IPS DF 19.7 (cell line): ENCODE measurements at regions not wholly inside any gene's neighbourhood (a gene's known extent, or its start where the extent isn't known, plus 50 kb on each side); places are given as distances from the start of the nearest gene placed in this dataset.
"Not testable (repeated sequence)": the region's sequence is repeated elsewhere in the genome, so short reads cannot be mapped to it uniquely, and the experiment has no call there.

Experiments
- DNase-seq: peaks from one replicate; pipeline ENCODE4 v3.0.0-alpha.2; 2013; ENCODE audit warnings: low read depth, low spot score

GRCh38 chr2:189231719-189232323, 52.3 kb upstream of the COL5A2 start:
- no peak for DNase-seq

DNA sequence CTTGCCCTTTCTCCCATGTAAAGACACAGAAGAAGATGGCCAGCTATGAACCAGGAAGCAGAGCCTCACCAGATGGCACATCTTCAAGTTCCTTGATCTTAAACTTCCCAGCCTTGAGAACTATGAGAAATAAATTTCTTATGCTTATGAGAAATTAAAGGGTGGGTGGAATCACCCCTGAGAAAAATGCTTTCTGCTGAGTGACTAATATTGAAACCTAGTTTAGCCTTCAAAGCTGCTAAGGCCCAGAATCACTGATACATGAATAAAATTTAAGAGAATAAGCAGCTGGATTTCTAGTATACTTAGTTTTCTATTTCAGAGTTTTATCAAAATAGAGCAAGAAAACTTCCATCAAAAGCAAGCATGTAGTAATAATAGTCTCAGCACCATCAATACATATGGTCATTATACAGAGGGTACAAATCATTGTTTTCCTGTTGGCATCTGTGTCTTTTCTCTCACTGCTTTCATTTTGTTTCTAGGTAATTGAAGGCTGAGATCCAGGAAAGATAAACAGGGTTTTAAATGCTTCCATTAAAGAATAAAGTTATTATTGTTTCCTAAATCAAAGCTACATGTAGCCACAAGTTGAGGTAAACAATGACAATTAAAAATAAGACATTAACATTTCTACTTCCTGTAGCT, 53.3 kb upstream of the COL5A2 start:
- no peak for DNase-seq

DNA sequence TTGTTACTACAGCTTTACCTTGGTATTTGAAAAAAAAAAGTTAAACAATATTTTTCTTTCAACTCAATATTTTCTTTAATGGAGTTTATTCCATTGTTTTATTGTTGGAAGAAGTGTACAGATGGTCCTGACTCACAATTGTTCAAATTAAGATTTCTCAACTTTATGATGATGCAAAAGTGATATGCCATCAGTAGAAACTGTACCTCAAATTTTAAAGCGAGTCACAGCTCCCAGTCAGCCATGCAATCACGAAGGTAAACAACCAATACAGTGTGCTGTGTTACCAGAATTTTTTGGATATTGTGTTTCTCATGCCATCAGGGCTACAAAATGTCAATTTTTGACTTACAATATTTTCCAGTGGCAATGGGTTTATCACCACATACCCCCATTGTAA, 54.0 kb upstream of the COL5A2 start:
- DNase-seq = no peak

DNA sequence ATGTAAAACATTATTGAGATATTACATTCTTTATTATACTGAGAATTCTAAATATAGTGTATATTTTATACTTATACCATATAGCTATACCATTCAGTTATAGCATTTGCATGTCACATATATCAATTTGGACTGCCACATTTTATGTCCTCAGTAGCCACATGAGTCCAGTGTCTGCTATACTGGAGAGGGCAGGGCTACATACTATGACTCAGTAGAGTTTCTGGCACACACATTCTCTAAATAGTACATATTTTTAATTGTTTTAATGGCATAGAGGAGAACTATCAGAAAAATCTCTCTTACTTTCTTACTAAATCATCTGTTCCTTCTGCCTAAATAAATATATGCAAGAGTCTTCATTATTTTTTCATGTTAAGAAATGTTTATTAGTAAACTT, 55.4 kb upstream of the COL5A2 start:
- no peak for DNase-seq

DNA sequence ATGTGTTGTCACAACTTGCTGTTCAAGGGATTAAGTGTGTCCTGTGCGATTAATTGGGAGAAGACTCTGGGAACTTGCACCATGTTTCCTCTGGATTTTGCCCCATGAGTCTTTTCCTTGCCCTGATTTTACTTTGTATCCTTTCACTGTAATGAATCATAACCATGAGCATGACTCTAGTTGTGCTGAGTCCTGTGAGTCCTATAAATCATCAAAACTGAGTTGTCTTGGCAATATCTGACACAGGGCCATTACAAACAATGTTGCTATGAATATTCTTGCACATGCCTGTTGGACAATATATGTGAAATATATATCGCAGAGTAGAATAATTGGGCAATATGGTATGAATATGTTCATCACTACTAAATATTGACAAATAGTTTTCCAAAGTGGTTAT, 56.5 kb upstream of the COL5A2 start:
- DNase-seq = no peak

- no peak for DNase-seq
Observed at GRCh38 chr2:189238903-189239302, 59.3 kb upstream of the COL5A2 start.

GRCh38 chr2:189243843-189244242, 64.3 kb upstream of the COL5A2 start:
- DNase-seq = not testable (repeated sequence)

- DNase-seq = no peak
Observed at GRCh38 chr2:189247276-189247675, 67.7 kb upstream of the COL5A2 start.

GRCh38 chr2:189248141-189248540, 68.6 kb upstream of the COL5A2 start:
- DNase-seq = no peak

DNA sequence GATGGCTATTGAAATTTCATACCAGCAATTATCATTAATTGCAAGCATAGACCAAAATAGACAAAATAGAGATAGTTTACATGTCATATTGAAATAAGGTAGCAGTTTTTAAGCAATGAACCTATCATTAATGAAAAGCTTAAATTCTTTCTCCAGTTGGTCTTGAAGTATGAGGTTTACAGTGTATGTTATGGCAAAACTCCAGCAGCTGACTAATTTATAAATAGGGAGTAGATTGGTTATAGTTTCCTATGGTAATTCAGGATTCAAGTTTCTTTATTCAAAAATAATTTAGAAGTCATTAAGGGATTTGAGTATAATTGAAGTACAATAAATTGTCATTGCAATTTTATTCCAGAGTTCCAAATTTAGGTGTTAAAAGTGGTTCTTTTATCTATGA, 69.6 kb upstream of the COL5A2 start:
- DNase-seq = no peak

DNA sequence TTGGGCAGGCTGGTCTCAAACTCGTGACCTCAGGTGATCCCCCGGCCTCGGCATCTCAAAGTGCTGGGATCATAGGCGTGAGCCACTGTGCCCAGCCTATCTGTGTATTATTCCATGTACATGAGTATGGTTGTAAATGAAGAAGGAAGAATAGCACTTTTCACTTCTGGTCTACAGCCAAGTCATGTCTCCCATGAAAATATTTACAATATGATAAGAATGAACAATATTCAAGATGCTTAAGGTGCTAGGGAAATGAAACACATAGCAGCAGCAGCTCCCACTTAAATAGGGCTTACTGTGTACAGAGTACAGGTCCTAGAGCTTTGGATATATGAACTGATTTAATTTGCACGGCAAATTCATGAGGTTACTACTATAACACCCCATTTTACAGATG, 70.3 kb upstream of the COL5A2 start:
- DNase-seq = no peak

DNA sequence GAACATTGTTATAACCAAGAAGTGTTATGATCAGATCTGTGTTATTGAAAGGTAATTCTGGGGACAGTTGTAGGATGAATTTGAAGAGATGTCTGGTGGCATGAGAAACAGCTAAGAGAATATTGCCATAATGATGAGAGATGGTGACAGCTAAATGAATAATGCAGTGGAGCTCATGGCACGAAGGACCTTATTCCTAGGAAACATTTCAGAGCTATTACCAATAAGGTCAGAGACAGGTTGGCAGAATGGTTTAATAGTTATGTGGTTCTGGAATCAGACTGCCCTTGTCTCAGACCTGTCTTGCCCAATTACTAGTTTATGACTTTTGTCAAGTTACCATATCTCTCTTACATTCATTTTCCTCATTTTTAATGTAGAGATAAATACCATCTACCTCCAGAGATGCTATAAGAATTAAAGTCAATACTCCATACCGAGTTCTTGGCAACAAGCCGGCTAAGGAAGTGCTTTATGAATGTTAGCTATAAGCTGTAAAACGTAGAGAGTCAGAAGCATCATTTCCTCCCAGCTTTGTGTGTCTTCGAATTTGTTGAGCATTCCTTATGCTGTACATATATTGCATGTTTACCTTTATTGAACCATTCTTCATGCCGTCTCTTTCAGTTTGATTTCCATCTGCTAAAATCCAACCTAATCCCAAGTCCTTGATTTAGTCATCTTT, 73.6 kb upstream of the COL5A2 start:
- no peak for DNase-seq

DNA sequence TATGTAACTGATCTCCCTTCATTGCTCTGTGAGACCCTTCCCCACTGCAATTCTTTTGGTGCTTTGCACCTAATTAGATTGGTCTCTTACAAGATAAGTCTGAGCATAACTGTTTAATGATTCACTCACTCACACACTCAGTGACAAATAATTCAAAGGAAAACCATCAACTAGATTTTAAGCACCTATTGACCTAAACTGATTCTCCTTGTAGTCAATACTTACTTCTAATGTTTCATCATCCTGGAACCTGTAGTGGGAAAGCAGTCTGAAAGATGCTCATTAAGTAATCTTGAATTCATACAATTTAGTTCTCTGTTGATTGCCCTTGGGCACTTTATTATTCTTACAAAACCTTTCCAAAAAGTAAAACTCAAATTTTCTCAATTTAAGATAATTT, 74.3 kb upstream of the COL5A2 start:
- no peak for DNase-seq

GRCh38 chr2:189254268-189254883, 74.8 kb upstream of the COL5A2 start:
- DNase-seq = no peak

GRCh38 chr2:189255711-189256110, 76.2 kb upstream of the COL5A2 start:
- DNase-seq = no peak

GRCh38 chr2:189258616-189259365, 79.2 kb upstream of the COL5A2 start:
- no peak for DNase-seq

DNA sequence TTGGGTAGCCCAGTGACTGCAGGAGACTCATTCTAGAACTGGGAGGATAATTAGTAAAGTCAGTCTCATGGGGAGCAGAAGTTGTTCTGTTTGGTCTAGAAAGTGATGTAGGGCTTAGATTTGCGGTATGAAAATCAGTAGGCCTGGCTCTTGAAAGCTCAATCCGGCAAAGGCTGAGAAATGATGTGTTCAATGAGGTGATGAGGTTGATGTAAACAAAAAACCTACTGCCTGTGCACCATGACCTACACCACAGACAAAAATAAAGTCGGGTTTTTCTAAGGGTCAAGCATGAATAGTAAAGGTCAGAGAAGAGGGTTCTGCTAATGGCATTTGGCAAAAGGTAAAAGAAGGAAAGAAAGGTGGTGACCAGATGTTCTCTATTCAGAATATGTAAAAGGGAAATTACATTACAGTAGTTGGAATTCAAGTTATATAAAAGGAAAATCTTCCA, 80.8 kb upstream of the COL5A2 start:
- no peak for DNase-seq

- DNase-seq = no peak
Observed at GRCh38 chr2:189261431-189261841, 81.9 kb upstream of the COL5A2 start.

DNA sequence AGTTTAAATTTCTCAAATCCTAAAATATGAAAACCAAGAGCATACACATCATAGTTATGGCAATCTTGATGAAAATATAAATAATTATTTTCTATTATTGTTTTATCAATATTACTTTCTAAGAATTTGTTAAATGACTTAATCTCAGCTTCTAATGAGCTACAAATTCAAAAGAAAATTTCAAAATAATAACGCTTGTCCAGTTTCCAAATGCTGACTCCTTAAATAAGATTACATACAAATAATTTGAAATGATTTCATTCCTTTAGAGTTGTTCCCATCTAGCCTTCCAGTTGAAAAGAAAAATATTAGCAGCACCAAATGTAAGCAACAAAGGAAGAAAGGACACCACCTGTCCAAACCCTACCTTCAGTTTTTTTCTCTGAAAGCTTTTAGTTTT, 82.4 kb upstream of the COL5A2 start:
- DNase-seq = no peak

- DNase-seq = no peak
Observed at GRCh38 chr2:189265696-189266320, 86.2 kb upstream of the COL5A2 start.

DNA sequence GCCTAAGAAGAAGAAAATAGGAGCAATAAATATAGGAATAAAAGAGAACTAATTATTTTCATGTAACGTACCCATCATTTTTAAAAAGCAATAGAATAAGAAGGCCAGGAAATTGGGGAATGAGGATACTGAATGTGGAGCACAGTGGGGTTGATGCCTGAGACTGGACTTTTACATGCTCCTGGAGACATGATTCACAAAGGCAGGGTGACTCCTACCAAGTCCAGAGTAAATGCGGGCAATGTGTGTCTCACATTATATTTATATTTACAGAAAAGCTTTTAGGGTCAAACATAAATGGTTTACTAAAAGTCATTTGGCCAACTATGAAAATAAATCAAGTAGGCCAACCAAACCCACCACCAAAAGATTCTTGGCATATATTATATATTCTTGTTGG, 87.9 kb upstream of the COL5A2 start:
- no peak for DNase-seq
